SJSA1 (cell line): ENCODE measurements at regions not wholly inside any gene's neighbourhood (a gene's known extent, or its start where the extent isn't known, plus 50 kb on each side); places are given as distances from the start of the nearest gene placed in this dataset.
"Not testable (repeated sequence)": the region's sequence is repeated elsewhere in the genome, so short reads cannot be mapped to it uniquely, and the experiment has no call there.

ENCODE experiments used
- DNase-seq, 2 experiments: peaks; one replicate each; pipeline ENCODE4 v3.0.0-alpha.2; 2015 to 2020; ENCODE audit warnings: low spot score in 2 of 2, low read depth in 1 of 2
- H3K27ac ChIP-seq: fragments of 250-450 bp; sonication (Bioruptor Pico); 2 replicates; pipeline ENCODE4 v1.5.1; 2020; ENCODE audit warnings: mild to moderate bottlenecking, moderate library complexity
- H3K27me3 ChIP-seq: fragments of 250-450 bp; sonication (Bioruptor Pico); replicated peaks from 2 replicates; pipeline ENCODE4 v1.5.1; 2020; ENCODE audit warnings: mild to moderate bottlenecking, moderate library complexity
- H3K36me3 ChIP-seq: fragments of 250-450 bp; sonication (Bioruptor Pico); 2 replicates; pipeline ENCODE4 v1.5.1; 2020; ENCODE audit warnings: mild to moderate bottlenecking
- H3K4me1 ChIP-seq: fragments of 250-450 bp; sonication (Bioruptor Pico); replicated peaks from 2 replicates; pipeline ENCODE4 v1.6.1; 2021; ENCODE audit warnings: mild to moderate bottlenecking
- H3K4me3 ChIP-seq: fragments of 250-450 bp; sonication (Bioruptor Pico); 2 replicates; pipeline ENCODE4 v1.5.1; 2020; ENCODE audit warnings: mild to moderate bottlenecking
- H3K9me3 ChIP-seq: fragments of 250-450 bp; sonication (Bioruptor Pico); replicated peaks from 2 replicates; pipeline ENCODE4 v1.5.1; 2020; ENCODE audit warnings: mild to moderate bottlenecking

DNA sequence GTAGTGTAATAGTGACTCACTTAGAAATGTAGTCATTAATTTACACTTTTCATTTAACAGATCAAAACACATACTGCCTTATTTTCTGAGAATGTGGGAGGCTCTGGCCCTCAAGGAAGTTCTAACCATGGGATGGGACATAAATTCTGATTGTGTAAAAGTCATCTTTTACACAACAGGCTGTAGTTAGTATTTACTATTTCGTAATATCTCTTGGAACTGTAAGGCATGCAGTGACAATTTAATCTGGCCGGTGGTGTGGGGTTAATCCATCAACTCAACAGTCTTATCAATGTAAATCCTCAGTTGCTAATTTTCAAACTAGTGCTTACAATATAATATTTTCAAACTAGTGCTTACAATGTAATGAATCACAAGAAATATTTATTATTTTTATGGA, 1599.2 kb downstream of the EFNB2 start:
- H3K27ac ChIP-seq, result no peak overlapping the region
- H3K4me1 ChIP-seq, result no peaks in the 10 kb centered on the region
- no peak for DNase-seq
- no peaks in the 10 kb centered on the region for H3K36me3 ChIP-seq
- H3K4me3 ChIP-seq, result no peak overlapping the region
- H3K9me3 ChIP-seq, result no peaks in the 10 kb centered on the region
- H3K27me3 ChIP-seq, result no peaks in the 10 kb centered on the region

DNA sequence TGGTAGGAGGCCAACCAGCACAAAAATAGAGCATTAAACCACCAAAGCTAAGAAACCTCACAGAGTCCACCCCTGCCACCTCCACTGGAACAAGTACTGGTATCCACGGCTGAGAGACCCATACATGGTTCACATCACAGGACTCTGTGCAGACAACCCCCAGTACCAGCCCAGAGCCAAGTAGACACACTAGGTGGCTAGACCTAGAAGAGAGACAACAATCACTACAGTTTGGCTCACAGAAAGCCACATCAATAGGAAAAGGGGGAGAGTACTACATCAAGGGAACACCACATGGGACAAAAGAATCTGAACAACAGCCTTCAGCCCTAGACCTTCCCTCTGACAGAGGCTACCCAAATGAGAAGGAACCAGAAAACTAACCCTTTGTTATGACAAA, 1614.9 kb downstream of the EFNB2 start:
- not testable (repeated sequence) for H3K4me1 ChIP-seq, H3K27ac ChIP-seq, DNase-seq, H3K4me3 ChIP-seq, H3K9me3 ChIP-seq, H3K36me3 ChIP-seq, H3K27me3 ChIP-seq

DNA sequence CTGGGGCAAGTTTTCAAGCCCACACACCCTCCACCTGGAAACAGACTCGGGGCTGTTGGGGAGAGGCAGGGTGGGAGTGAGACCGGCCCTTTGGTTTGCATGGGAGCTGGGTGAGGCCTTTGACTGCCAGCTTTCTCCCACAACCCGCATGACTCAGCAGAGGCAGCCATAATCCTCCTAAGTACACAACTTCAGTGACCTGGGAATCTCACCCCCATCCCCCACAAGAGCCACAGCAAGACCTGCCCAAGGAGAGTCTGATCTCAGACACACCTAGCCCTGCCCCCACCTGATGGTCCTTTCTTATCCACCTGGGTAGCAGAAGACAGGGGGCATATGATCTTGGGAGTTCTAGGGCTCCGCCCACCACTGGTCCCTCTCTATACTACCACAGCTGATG, 1615.4 kb downstream of the EFNB2 start:
- Histone ChIP-seq H3K4me1 (no peaks in the 10 kb centered on the region), H3K36me3 (no peaks in the 10 kb centered on the region), H3K4me3 (no peak overlapping the region), H3K9me3 (peaks cover 4% of the 10 kb centered on the region; the same call in 1 of the 2 replicates), H3K27ac (no peak overlapping the region), H3K27me3 (no peaks in the 10 kb centered on the region)
- no peak for DNase-seq

DNA sequence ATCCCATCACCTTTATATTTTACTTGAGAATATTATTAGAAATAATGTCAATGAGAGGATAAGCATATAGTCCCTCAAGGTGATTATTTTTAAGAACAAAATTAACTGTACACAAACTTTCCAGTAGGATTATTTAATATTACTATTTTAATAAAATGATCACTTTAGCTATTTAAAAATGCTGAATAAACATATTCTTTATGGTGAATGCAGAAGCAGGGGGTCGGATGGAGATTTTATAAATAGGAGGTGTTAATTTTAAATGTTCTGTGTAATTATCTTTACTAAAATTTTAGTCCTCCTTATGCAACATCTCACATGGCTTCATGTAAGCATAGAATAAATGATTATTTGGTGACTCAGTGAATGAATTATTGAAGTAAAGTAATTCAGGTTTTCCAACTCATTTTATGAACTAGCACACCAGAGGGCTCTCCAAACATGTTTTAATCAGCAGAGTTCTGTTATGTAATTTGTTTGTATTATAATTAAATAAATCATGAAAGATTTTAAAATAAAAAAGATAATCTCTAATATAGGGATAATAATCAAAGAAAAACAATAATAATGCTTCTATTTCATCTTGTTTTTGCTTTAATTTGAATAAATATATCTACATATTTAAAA, 1635.2 kb downstream of the EFNB2 start:
- no peak for DNase-seq
- H3K27ac ChIP-seq, result no peak overlapping the region

DNA sequence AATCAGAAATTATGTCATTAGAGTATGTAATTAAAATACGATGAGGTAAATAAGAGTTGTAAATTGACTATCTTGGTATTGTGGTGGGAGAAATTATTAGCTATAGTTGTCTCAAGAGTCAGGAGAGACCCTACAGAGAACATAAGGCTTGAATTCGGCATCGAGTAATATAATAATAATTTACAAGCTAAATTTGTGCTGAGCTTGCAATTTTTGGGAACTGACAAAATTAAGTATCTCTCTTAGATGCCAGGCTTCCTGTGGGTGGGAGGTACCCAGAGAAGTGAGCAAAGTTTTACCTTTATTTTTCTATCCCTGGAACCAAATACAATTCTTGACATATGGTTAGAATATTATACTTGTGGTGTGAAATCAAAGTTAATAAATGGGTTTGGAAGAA, 1637.0 kb downstream of the EFNB2 start:
- no peaks in the 10 kb centered on the region for H3K9me3 ChIP-seq
- H3K4me3 ChIP-seq, result no peak overlapping the region
- DNase-seq, result no peak
- H3K36me3 ChIP-seq, result no peaks in the 10 kb centered on the region
- no peaks in the 10 kb centered on the region for H3K4me1 ChIP-seq
- no peaks in the 10 kb centered on the region for H3K27me3 ChIP-seq
- no peak overlapping the region for H3K27ac ChIP-seq

More for the DNA sequence above, 1635.2 kb downstream of the EFNB2 start:
- Histone ChIP-seq H3K4me1 (no peaks in the 10 kb centered on the region), H3K9me3 (no peaks in the 10 kb centered on the region), H3K36me3 (no peaks in the 10 kb centered on the region), H3K27me3 (no peaks in the 10 kb centered on the region), H3K4me3 (no peak overlapping the region)

DNA sequence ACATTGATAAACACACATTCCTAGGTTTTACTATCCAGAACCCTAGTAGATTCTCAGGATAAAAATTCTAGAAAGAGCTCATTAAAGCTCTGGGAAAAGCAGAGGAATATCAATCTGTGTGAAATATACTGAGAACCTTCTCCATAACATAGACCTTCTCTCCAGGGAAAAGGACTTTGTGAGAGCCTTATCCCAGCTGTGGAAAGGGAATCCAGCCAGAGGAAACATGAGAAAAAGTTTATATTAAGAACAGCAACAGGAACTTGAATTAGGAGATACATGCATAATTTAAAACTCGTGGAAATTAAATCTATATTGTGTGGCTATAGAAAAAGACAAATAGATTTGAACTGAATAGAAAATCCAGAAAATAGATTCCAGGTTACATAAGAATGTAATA, 1639.9 kb downstream of the EFNB2 start:
- no peak overlapping the region for H3K27ac ChIP-seq
- no peak for DNase-seq
- no peaks in the 10 kb centered on the region for H3K9me3 ChIP-seq
- H3K4me1 ChIP-seq, result no peaks in the 10 kb centered on the region
- H3K4me3 ChIP-seq, result no peak overlapping the region
- no peaks in the 10 kb centered on the region for H3K36me3 ChIP-seq
- H3K27me3 ChIP-seq, result no peaks in the 10 kb centered on the region

DNA sequence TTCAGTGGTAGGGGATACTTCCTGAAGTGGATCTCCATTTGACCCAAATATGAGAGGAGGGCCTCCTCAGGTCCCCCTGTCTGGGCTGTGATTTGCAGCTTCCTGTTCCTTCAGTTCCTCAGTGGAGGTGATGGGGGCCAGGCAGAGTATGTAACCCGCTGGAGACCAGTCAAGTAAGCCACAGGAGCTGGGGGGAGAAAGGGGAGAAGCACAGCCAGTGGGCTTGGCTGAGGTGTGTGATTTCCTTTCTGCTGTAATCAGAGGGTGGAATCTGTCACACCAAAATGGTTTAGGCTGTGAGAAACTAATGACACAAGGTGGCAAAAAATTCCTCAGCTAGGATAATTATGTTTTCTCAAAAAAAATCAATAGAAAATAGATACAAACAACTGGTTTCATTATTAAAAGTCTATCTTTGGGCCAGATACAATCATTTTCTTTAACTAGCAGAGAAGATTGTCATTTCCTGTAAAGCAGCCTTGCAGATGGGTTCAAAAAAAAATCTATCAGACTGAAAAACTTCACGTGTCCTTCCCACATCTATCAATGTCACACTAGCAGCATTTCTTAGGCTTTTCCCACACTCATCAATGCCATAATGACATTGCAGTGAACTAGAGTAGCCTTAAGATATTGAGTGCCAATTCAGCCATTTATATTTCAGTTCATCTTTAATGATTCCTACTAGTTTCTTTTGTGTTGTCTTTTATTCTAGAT, 1660.3 kb downstream of the EFNB2 start:
- no peak overlapping the region for H3K4me3 ChIP-seq
- no peaks in the 10 kb centered on the region for H3K4me1 ChIP-seq
- no peaks in the 10 kb centered on the region; the same call in 1 of the 2 replicates for H3K9me3 ChIP-seq
- H3K27me3 ChIP-seq, result peaks cover 4% of the 10 kb centered on the region; the same call in 1 of the 2 replicates
- no peaks in the 10 kb centered on the region for H3K36me3 ChIP-seq
- no peak overlapping the region for H3K27ac ChIP-seq
- no peak for DNase-seq

DNA sequence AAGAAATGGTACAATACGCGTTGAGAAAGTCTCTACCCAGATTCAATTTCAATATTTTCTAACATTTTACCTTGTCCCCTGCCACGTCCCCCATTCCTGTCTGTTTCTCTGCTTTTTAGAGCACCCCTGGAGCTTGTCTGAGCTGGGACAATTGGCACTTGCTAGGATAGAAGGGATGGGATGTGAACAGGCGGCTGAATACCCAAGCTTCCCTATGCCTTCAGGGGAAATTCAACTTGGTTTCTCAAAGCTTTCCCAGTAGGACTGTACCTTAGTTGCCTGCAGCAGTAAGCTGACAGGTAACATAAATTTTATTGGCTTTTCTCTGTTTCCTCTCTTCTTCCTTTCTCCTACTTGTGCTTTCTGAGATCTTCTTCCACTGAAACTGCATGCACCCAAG, 1663.3 kb downstream of the EFNB2 start:
- Histone ChIP-seq H3K27ac (no peak overlapping the region), H3K9me3 (no peaks in the 10 kb centered on the region; the same call in 1 of the 2 replicates), H3K36me3 (no peaks in the 10 kb centered on the region), H3K27me3 (peaks cover 4% of the 10 kb centered on the region; the same call in 1 of the 2 replicates), H3K4me1 (no peaks in the 10 kb centered on the region), H3K4me3 (no peak overlapping the region)
- no peak for DNase-seq

DNA sequence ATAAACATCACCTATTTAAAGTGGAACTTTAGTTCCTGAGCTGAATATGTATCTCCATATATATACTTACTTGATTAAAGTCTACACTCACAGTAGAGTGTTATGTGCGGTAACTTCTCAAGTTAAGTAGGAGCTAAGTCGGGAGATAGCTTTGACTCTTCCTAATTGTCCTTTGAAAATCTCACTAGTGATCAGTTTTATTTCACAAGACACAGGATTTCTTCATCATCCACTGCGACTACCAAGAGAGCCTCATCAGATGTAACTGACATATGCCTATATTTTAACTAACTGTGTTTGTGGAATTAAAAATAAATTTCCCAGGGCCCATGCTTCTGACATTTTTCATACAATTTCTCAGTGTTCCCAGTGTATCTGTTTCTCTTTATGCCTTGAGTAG, 1664.0 kb downstream of the EFNB2 start:
- Histone ChIP-seq H3K4me1 (no peaks in the 10 kb centered on the region), H3K4me3 (no peak overlapping the region), H3K36me3 (no peaks in the 10 kb centered on the region), H3K27ac (no peak overlapping the region), H3K9me3 (no peaks in the 10 kb centered on the region; the same call in 1 of the 2 replicates), H3K27me3 (no peaks in the 10 kb centered on the region; the same call in 1 of the 2 replicates)
- DNase-seq, result no peak

DNA sequence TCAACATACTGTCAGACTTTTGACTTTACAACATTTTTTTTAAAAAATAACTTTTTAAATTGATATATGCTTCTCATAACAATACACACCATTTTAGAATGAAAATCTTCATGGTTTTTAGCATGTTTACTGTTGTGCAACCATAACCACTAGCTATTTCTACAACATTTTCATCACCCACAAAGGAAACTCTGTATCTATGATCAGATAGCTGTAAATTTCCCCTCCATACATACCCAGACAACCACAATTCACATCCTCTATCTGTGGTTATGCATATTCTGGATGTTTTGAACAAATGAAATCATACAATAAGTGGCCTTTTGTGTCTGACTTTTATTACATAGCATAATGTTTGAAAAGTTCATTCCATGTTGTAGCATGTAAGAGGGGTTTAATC, 1666.0 kb downstream of the EFNB2 start:
- no peak overlapping the region for H3K4me3 ChIP-seq
- DNase-seq, result no peak
- H3K27ac ChIP-seq, result no peak overlapping the region
- H3K4me1 ChIP-seq, result no peaks in the 10 kb centered on the region
- H3K9me3 ChIP-seq, result no peaks in the 10 kb centered on the region; the same call in 1 of the 2 replicates
- no peaks in the 10 kb centered on the region; the same call in 1 of the 2 replicates for H3K27me3 ChIP-seq
- no peaks in the 10 kb centered on the region for H3K36me3 ChIP-seq

DNA sequence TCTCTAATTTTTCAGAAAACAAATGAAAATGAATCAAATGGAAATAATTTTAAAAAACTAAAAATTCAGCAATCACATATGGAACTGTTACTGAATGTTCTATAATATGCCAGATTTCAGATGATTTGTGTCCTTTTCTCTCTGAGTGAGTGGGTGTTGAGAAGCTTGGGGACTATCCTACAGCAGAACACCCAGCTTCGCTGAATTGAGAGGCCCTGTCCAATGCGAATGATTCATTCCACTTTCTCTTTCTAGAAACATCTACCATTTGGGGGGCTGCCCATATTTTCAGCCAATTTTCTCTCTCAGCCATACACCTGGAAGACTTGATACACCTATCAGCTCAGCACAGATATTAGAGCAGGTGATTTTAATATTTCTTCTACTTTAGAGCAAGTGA, 1666.7 kb downstream of the EFNB2 start:
- no peaks in the 10 kb centered on the region for H3K4me1 ChIP-seq
- DNase-seq, result no peak
- no peaks in the 10 kb centered on the region for H3K9me3 ChIP-seq
- no peaks in the 10 kb centered on the region for H3K27me3 ChIP-seq
- no peaks in the 10 kb centered on the region for H3K36me3 ChIP-seq
- no peak overlapping the region for H3K4me3 ChIP-seq
- H3K27ac ChIP-seq, result no peak overlapping the region

DNA sequence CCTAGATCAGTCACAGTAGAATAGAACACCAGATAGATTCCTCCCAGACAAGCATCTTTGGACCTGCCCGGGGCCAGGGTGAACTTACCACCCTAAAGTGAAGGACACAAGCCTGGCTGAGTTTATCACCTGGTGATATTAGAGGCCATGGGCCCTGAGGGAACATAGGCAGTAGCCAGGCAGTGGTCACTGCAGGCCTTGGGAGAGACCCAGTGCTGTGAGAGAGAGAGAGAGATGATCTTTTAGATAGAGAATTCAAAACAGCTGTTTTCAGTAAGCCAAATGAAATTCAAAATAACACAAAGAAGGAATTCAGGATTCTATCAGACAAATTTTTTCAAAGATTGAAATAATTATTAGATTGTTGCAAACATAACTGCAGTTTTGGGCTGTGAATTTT, 1679.9 kb downstream of the EFNB2 start:
- H3K9me3 ChIP-seq, result no peaks in the 10 kb centered on the region
- no peak for DNase-seq
- no peaks in the 10 kb centered on the region for H3K27me3 ChIP-seq
- H3K36me3 ChIP-seq, result no peaks in the 10 kb centered on the region
- no peaks in the 10 kb centered on the region for H3K4me1 ChIP-seq
- no peak overlapping the region for H3K27ac ChIP-seq
- H3K4me3 ChIP-seq, result no peak overlapping the region

DNA sequence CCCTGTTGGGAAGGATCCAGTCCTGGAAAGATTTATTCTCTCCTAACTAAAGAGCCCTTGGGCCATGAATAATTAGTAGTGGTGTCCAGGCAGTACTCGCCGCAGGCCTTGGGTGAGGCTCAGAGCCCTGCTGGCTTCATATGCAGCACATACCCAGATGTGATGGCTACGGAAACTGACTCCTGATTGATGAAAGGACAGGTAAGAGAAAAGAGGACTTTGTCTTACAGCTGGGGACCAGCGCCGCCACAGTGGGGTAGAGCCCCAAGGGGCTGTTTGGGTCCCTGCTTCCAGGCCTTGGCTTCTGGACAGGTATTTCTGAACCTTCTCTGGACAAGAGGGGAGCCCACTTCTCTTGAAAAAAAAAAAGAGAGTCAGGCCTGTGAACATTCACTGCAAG, 1680.8 kb downstream of the EFNB2 start:
- Histone ChIP-seq H3K27me3 (no peaks in the 10 kb centered on the region), H3K4me1 (no peaks in the 10 kb centered on the region), H3K9me3 (no peaks in the 10 kb centered on the region), H3K4me3 (no peak overlapping the region), H3K36me3 (no peaks in the 10 kb centered on the region), H3K27ac (no peak overlapping the region)
- no peak for DNase-seq

DNA sequence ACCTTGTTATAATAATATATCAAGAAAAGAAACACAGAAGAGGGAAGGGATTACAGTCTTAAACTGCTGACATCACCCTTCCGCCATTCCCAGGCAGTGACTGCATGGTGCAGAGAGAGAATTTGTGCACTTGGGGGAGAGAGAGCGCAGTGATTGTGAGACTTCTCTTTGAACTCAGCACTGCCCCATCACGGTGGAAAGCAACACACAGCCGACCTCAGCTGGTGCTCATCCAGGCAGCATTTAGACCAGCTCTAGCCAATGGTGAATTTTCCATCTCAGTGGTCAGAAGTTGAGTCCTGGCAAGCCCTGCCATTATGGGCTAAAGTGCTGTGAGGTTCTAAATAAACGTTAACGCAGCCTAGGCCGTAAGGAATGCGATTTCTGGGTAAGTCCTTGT, 1681.5 kb downstream of the EFNB2 start:
- Histone ChIP-seq H3K36me3 (no peaks in the 10 kb centered on the region), H3K4me1 (no peaks in the 10 kb centered on the region), H3K27me3 (no peaks in the 10 kb centered on the region), H3K4me3 (no peak overlapping the region), H3K27ac (no peak overlapping the region), H3K9me3 (no peaks in the 10 kb centered on the region)
- DNase-seq, result no peak
